Upper lobe of left lung (tissue), 4 donors: ENCODE measurements at regions not wholly inside any gene's neighbourhood (a gene's known extent, or its start where the extent isn't known, plus 50 kb on each side); places are given as distances from the start of the nearest gene placed in this dataset.

Experiments used
- CTCF ChIP-seq, 6 experiments: fragments of 450-650 bp in 4 of 6; fragments of 200-600 bp in 2 of 6; sonication (generic) in 2 of 6; IDR thresholded peaks; one replicate each; pipeline ENCODE4 v1.5.1; 2016 to 2019; ENCODE audit warnings: antibody characterized with exemption in 6 of 6
- EP300 ChIP-seq, 4 donors: sonication (generic); formaldehyde crosslinking; IDR thresholded peaks; one replicate each; pipeline ENCODE4 v1.5.1; 2017; ENCODE audit warnings: antibody characterized with exemption in 4 of 4, control low read depth in 2 of 4
- POLR2A ChIP-seq, 4 donors: fragments of 450-650 bp; IDR thresholded peaks; one replicate each; pipeline ENCODE4 v1.5.1; 2016 to 2017; ENCODE audit warnings: antibody characterized with exemption in 4 of 4, mild to moderate bottlenecking in 2 of 4

GRCh38 chr2:40535972-40536371 is 84.1 kb upstream of the SLC8A1 start:
- no peak for TF ChIP-seq POLR2A (IDR thresholded peaks at IDR 0.05)
- no peak for TF ChIP-seq CTCF (IDR thresholded peaks at IDR 0.05)
- no peak for TF ChIP-seq EP300 (IDR thresholded peaks at IDR 0.05)
